ENCODE measurements at regions not wholly inside any gene's neighbourhood (a gene's known extent, or its start where the extent isn't known, plus 50 kb on each side); places are given as distances from the start of the nearest gene placed in this dataset.

DNA sequence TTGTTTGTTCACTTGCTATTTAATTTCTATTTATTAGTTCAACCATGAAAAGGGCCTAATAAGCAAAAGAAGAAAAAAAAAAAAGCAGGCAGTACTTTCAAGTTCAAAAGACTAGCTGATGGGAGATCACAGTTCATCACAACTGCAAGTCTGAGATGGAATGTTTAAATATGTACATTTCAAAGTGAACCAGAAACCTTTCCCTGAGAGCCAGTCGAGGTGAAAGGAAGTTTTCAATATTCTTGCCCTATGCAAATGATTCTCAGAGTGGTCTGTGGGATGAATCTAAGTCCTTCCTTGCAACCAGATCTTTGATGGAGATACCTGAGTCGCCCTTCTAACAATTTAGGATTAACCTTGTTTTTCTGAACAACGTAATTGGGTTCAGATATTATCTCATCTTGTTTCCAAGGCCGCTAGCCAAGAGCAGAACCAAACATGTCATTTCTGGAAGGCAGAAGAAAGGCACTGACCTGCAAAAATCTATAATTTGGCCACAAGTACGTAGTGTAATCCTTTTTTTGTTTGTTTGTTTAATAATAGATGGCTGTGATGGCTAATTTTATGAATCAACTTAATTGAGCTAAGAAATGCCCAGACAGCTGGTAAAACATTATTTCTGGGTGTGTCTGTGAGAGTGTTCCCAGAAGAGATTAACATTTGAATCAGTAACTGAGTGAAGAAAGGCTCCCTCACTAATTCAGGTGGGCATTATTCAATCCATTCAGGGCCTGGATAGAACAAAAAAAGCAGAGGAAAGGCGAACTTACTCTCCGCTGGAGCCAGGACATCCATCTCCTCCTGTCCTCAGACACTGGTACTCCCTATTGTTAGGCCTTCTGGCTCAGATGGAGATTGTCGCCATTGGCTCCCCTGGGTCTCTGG, 171.1 kb upstream of the TMPO start:
- TF ChIP-seq, protein P1, sequence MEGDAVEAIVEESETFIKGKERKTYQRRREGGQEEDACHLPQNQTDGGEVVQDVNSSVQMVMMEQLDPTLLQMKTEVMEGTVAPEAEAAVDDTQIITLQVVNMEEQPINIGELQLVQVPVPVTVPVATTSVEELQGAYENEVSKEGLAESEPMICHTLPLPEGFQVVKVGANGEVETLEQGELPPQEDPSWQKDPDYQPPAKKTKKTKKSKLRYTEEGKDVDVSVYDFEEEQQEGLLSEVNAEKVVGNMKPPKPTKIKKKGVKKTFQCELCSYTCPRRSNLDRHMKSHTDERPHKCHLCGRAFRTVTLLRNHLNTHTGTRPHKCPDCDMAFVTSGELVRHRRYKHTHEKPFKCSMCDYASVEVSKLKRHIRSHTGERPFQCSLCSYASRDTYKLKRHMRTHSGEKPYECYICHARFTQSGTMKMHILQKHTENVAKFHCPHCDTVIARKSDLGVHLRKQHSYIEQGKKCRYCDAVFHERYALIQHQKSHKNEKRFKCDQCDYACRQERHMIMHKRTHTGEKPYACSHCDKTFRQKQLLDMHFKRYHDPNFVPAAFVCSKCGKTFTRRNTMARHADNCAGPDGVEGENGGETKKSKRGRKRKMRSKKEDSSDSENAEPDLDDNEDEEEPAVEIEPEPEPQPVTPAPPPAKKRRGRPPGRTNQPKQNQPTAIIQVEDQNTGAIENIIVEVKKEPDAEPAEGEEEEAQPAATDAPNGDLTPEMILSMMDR (IDR thresholded peaks at IDR 0.05), result no peak
- no peak for TF ChIP-seq POLR2AphosphoS5 (IDR thresholded peaks at IDR 0.05)
